Neural cell (in vitro differentiated cells): ENCODE measurements at regions not wholly inside any gene's neighbourhood (a gene's known extent, or its start where the extent isn't known, plus 50 kb on each side); places are given as distances from the start of the nearest gene placed in this dataset.

Source experiments
- CTCF ChIP-seq: fragments of 450-650 bp; IDR thresholded peaks from 2 replicates; pipeline ENCODE4 v1.5.1; 2014; ENCODE audit warnings: antibody characterized with exemption, mild to moderate bottlenecking, moderate library complexity; ENCODE audit not compliant: poor library complexity, severe bottlenecking
- EZH2 ChIP-seq: fragments of 200-600, 300-800 bp; shearing (Covaris generic), sonication (generic); IDR thresholded peaks from 2 replicates; pipeline ENCODE4 v1.6.1; 2014; ENCODE audit warnings: antibody characterized with exemption, low read length, borderline replicate concordance, mild to moderate bottlenecking; ENCODE audit not compliant: insufficient read depth, poor library complexity, severe bottlenecking
- POLR2AphosphoS5 ChIP-seq: IDR thresholded peaks from 2 replicates; pipeline ENCODE4 v1.6.1; 2012

GRCh38 chr3:68060191-68060590 is 405.8 kb upstream of the SUCLG2 start:
- TF ChIP-seq EZH2 (no peak), CTCF (no peak), POLR2AphosphoS5 (no peak)
